ENCODE measurements at regions not wholly inside any gene's neighbourhood (a gene's known extent, or its start where the extent isn't known, plus 50 kb on each side); places are given as distances from the start of the nearest gene placed in this dataset.

- TF ChIP-seq CTCF (IDR thresholded peaks at IDR 0.05) (no peak), EP300 (IDR thresholded peaks at IDR 0.05) (no peak), POLR2A (IDR thresholded peaks at IDR 0.05) (no peak), POLR2AphosphoS5 (IDR thresholded peaks at IDR 0.05) (no peak)
Observed at GRCh38 chr17:73976676-73977521, 226.6 kb upstream of the RPL38 start.
